Liver (tissue), 8 donors: ENCODE measurements at regions not wholly inside any gene's neighbourhood (a gene's known extent, or its start where the extent isn't known, plus 50 kb on each side); places are given as distances from the start of the nearest gene placed in this dataset.

ENCODE experiments used
- DNase-seq: peaks from one replicate; pipeline ENCODE4 v3.0.0-alpha.2; 2017; ENCODE audit warnings: low spot score
- H3K27ac ChIP-seq, 2 donors: one replicate each; pipeline ENCODE4 v1.7.0; 2013; ENCODE audit warnings: inconsistent platforms in 2 of 2, low read length in 2 of 2, control low read depth in 1 of 2, low read depth in 1 of 2, mild to moderate bottlenecking in 1 of 2
- H3K27me3 ChIP-seq, 4 donors: one replicate each; pipeline versions ENCODE4 v1.6.1 to v1.7.0; 2013; ENCODE audit warnings: low read length in 3 of 4, inconsistent platforms in 1 of 4, mild to moderate bottlenecking in 1 of 4, moderate library complexity in 1 of 4; ENCODE audit not compliant: control insufficient read depth in 4 of 4, insufficient read depth in 4 of 4
- H3K36me3 ChIP-seq, 4 donors: one replicate each; pipeline versions ENCODE4 v1.6.1 to v1.7.0; 2013; ENCODE audit warnings: low read length in 3 of 4, mild to moderate bottlenecking in 3 of 4, low read depth in 1 of 4, moderate library complexity in 1 of 4; ENCODE audit not compliant: control insufficient read depth in 4 of 4, insufficient read depth in 3 of 4
- H3K4me1 ChIP-seq, 4 donors: one replicate each; pipeline versions ENCODE4 v1.6.1 to v1.7.0; 2013; ENCODE audit warnings: low read length in 3 of 4, mild to moderate bottlenecking in 3 of 4, moderate library complexity in 1 of 4; ENCODE audit not compliant: control insufficient read depth in 4 of 4, insufficient read depth in 4 of 4
- H3K4me3 ChIP-seq, 3 donors: one replicate each; pipeline versions ENCODE4 v1.6.1 to v1.7.0; 2013; ENCODE audit warnings: low read length in 3 of 3, control low read depth in 1 of 3, low read depth in 1 of 3, mild to moderate bottlenecking in 1 of 3
- H3K9ac ChIP-seq, 2 donors: one replicate each; pipeline ENCODE4 v1.7.0; 2013; ENCODE audit warnings: low read length in 2 of 2, mild to moderate bottlenecking in 2 of 2, moderate library complexity in 2 of 2, control low read depth in 1 of 2, low read depth in 1 of 2
- H3K9me3 ChIP-seq, 4 donors: one replicate each; pipeline versions ENCODE4 v1.6.1 to v1.7.0; 2013; ENCODE audit warnings: low read length in 3 of 4; ENCODE audit not compliant: control insufficient read depth in 4 of 4
- ATF3 ChIP-seq: IDR thresholded peaks from 2 replicates; pipeline ENCODE4 v1.6.1; 2016; ENCODE audit warnings: antibody characterized with exemption
- CTCF ChIP-seq: fragments of 150-350 bp; IDR thresholded peaks from 2 replicates; pipeline ENCODE4 v1.5.1; 2017; ENCODE audit warnings: improper control_type of control experiment, low read depth, low read length; ENCODE audit not compliant: missing input control
- EGR1 ChIP-seq, 2 donors: IDR thresholded peaks; 2 replicates each; pipeline ENCODE4 v1.6.1; 2016 to 2018; ENCODE audit warnings: antibody characterized with exemption in 2 of 2, low read depth in 2 of 2
- FOXA1 ChIP-seq: IDR thresholded peaks from 2 replicates; pipeline ENCODE4 v1.6.1; 2016; ENCODE audit warnings: antibody characterized with exemption
- FOXA2 ChIP-seq: IDR thresholded peaks from 2 replicates; pipeline ENCODE4 v1.6.1; 2016; ENCODE audit warnings: antibody characterized with exemption
- GABPA ChIP-seq, 2 donors: IDR thresholded peaks in 1 of 2; conservative IDR thresholded peaks in 1 of 2; 2 replicates each; pipeline ENCODE4 v1.6.1; 2016; ENCODE audit warnings: antibody characterized with exemption in 2 of 2, mild to moderate bottlenecking in 1 of 2, moderate library complexity in 1 of 2
- HNF4A ChIP-seq, 2 donors: conservative IDR thresholded peaks; 2 replicates each; pipeline ENCODE4 v1.6.1; 2016; ENCODE audit warnings: antibody characterized with exemption in 2 of 2, mild to moderate bottlenecking in 2 of 2
- HNF4G ChIP-seq: IDR thresholded peaks from 2 replicates; pipeline ENCODE4 v1.6.1; 2016; ENCODE audit warnings: antibody characterized with exemption
- MAX ChIP-seq: IDR thresholded peaks from 2 replicates; pipeline ENCODE4 v1.6.1; 2016; ENCODE audit warnings: antibody characterized with exemption
- RAD21 ChIP-seq, 2 donors: IDR thresholded peaks; 2 replicates each; pipeline ENCODE4 v1.6.1; 2016; ENCODE audit warnings: antibody characterized with exemption in 2 of 2, mild to moderate bottlenecking in 2 of 2
- REST ChIP-seq: IDR thresholded peaks from 2 replicates; pipeline ENCODE4 v1.6.1; 2016; ENCODE audit warnings: antibody characterized with exemption, mild to moderate bottlenecking
- SP1 ChIP-seq: IDR thresholded peaks from 2 replicates; pipeline ENCODE4 v1.6.1; 2018; ENCODE audit warnings: antibody characterized with exemption, mild to moderate bottlenecking
- TAF1 ChIP-seq: conservative IDR thresholded peaks from 2 replicates; pipeline ENCODE4 v1.6.1; 2016; ENCODE audit warnings: antibody characterized with exemption, mild to moderate bottlenecking
- YY1 ChIP-seq: IDR thresholded peaks from 2 replicates; pipeline ENCODE4 v1.6.1; 2016; ENCODE audit warnings: antibody characterized with exemption, mild to moderate bottlenecking
- ZBTB33 ChIP-seq: IDR thresholded peaks from 2 replicates; pipeline ENCODE4 v1.6.1; 2016; ENCODE audit warnings: antibody characterized with exemption
- WGBS: extraction: QIAGEN DNeasy Blood & Tissue Kit; methylation state at CpG from one replicate; pipeline ENCODE4 v1.1.7; 2013; 5-methylcytosine and 5-hydroxymethylcytosine counted together
- donor health status: healthy.
- donor health status: healthy.
- donor health status: healthy.
- donor health status: healthy.
- donor health status: healthy.

GRCh38 chr11:91912322-91912721, 312.3 kb upstream of the FAT3 start:
- Histone ChIP-seq H3K9ac (no peak overlapping the region), H3K27ac (no peak overlapping the region), H3K9me3 (peaks cover 0 to 2% (median 0%) of the 10 kb centered on the region in 4 donors), H3K36me3 (no peaks in the 10 kb centered on the region), H3K4me1 (no peaks in the 10 kb centered on the region), H3K4me3 (no peak overlapping the region), H3K27me3 (no peaks in the 10 kb centered on the region)
- DNase-seq = no peak
- no peak for TF ChIP-seq FOXA1
- TF ChIP-seq RAD21 (IDR thresholded peaks at IDR 0.05) = no peak
- WGBS = 70% methylated on average over 4 of the region's 4 CpGs

- no peak overlapping the region for H3K9ac ChIP-seq
- H3K36me3 ChIP-seq = no peaks in the 10 kb centered on the region
- DNase-seq = no peak
- no peaks in the 10 kb centered on the region for H3K4me1 ChIP-seq
- 76% methylated on average over 9 of the region's 9 CpGs for WGBS
- H3K27ac ChIP-seq = no peak overlapping the region
- H3K9me3 ChIP-seq = no peaks in the 10 kb centered on the region
- no peaks in the 10 kb centered on the region for H3K27me3 ChIP-seq
- TF ChIP-seq SP1 (no peak), ATF3 (no peak), RAD21 (IDR thresholded peaks at IDR 0.05) (no peak), TAF1 (no peak), GABPA (IDR thresholded peaks at IDR 0.05 in 1 of 2, conservative IDR thresholded peaks at IDR 0.05 in 1 of 2) (no peak), FOXA2 (no peak), REST (no peak), MAX (no peak), YY1 (no peak), HNF4G (no peak), FOXA1 (no peak), CTCF (no peak), ZBTB33 (no peak), EGR1 (IDR thresholded peaks at IDR 0.05; ENCODE audit: low read depth in 2 of 2) (no peak), HNF4A (conservative IDR thresholded peaks at IDR 0.05) (no peak)
- H3K4me3 ChIP-seq = no peak overlapping the region
These were observed 317.6 kb upstream of the FAT3 start for GRCh38 chr11:91906871-91907624.
